GM20431 (cell line): ENCODE measurements at regions not wholly inside any gene's neighbourhood (a gene's known extent, or its start where the extent isn't known, plus 50 kb on each side); places are given as distances from the start of the nearest gene placed in this dataset.

Experiments used
- in situ Hi-C: fragments of 300-500 bp; cut with MseI, MboI; formaldehyde crosslinking; loops from one replicate; pipeline ENCODE4 v1.15.0; 2020; ENCODE audit warnings: low sequenced_read_pairs; ENCODE audit not compliant: unreplicated experiment

- in situ Hi-C loops: no loop called here
Observed at GRCh38 chr6:71238351-71238750, 50.3 kb upstream of the OGFRL1 start.
